ENCODE measurements at regions not wholly inside any gene's neighbourhood (a gene's known extent, or its start where the extent isn't known, plus 50 kb on each side); places are given as distances from the start of the nearest gene placed in this dataset.
"Not testable (repeated sequence)": the region's sequence is repeated elsewhere in the genome, so short reads cannot be mapped to it uniquely, and the experiment has no call there.

GRCh38 chr6:74632196-74632875 is 573.5 kb downstream of the COL12A1 start:
- no peak for DNase-seq

GRCh38 chr6:74631564-74631963 is 574.3 kb downstream of the COL12A1 start:
- no peak for DNase-seq

- DNase-seq: no peak
These were observed 579.6 kb downstream of the COL12A1 start for GRCh38 chr6:74626288-74626687.

GRCh38 chr6:74623027-74623426 is 582.8 kb downstream of the COL12A1 start:
- DNase-seq: no peak

- no peak for DNase-seq
These were observed 594.6 kb downstream of the COL12A1 start for GRCh38 chr6:74611220-74611619.

GRCh38 chr6:74610352-74610751 is 595.5 kb downstream of the COL12A1 start:
- no peak for DNase-seq

- DNase-seq: no peak
These were observed 596.0 kb downstream of the COL12A1 start for GRCh38 chr6:74609871-74610270.

GRCh38 chr6:74607934-74608333 is 597.9 kb downstream of the COL12A1 start:
- DNase-seq: no peak

GRCh38 chr6:74607468-74607867 is 598.4 kb downstream of the COL12A1 start:
- DNase-seq: no peak

GRCh38 chr6:74606582-74607071 is 599.2 kb downstream of the COL12A1 start:
- no peak for DNase-seq

- no peak for DNase-seq
These were observed 599.8 kb downstream of the COL12A1 start for GRCh38 chr6:74605922-74606581.

GRCh38 chr6:74604279-74604678 is 601.6 kb downstream of the COL12A1 start:
- DNase-seq: no peak

- no peak for DNase-seq
These were observed 602.4 kb downstream of the COL12A1 start for GRCh38 chr6:74603322-74604076.

GRCh38 chr6:74602206-74602605 is 603.6 kb downstream of the COL12A1 start:
- DNase-seq: no peak

GRCh38 chr6:74598462-74599393 is 607.1 kb downstream of the COL12A1 start:
- no peak for DNase-seq

- DNase-seq: no peak
These were observed 608.0 kb downstream of the COL12A1 start for GRCh38 chr6:74597840-74598239.

- DNase-seq: no peak
These were observed 608.6 kb downstream of the COL12A1 start for GRCh38 chr6:74597266-74597665.

GRCh38 chr6:74596588-74596987 is 609.3 kb downstream of the COL12A1 start:
- no peak for DNase-seq

- DNase-seq: not testable (repeated sequence)
These were observed 611.5 kb downstream of the COL12A1 start for GRCh38 chr6:74594350-74594749.

GRCh38 chr6:74588094-74588832 is 617.6 kb downstream of the COL12A1 start:
- no peak for DNase-seq

- no peak for DNase-seq
These were observed 618.5 kb downstream of the COL12A1 start for GRCh38 chr6:74587386-74587785.

Data from right lung (tissue), 2 donors.